ENCODE measurements at regions not wholly inside any gene's neighbourhood (a gene's known extent, or its start where the extent isn't known, plus 50 kb on each side); places are given as distances from the start of the nearest gene placed in this dataset.

GRCh38 chr5:124891179-124891578 is 144.7 kb upstream of the ZNF608 start:
- TF ChIP-seq POLR2A (IDR thresholded peaks at IDR 0.05): no peak
- no peak for TF ChIP-seq CTCF (IDR thresholded peaks at IDR 0.05)

GRCh38 chr5:124892185-124892848 is 145.9 kb upstream of the ZNF608 start:
- no peak for DNase-seq
- Histone ChIP-seq H3K27ac (no peak overlapping the region), H3K4me3 (no peak overlapping the region), H3K4me1 (no peaks in the 10 kb centered on the region), H3K9me3 (no peaks in the 10 kb centered on the region), H3K27me3 (no peaks in the 10 kb centered on the region), H3K36me3 (no peaks in the 10 kb centered on the region)
- TF ChIP-seq POLR2A (IDR thresholded peaks at IDR 0.05): no peak
- intact Hi-C loops (cut with DNase I; ENCODE audit: low total_unique reads): no loop called here

More at GRCh38 chr5:124891179-124891578, 144.7 kb upstream of the ZNF608 start:
- Histone ChIP-seq H3K36me3 (no peaks in the 10 kb centered on the region), H3K9me3 (no peaks in the 10 kb centered on the region), H3K27me3 (no peaks in the 10 kb centered on the region), H3K4me1 (no peaks in the 10 kb centered on the region), H3K27ac (no peak overlapping the region), H3K4me3 (no peak overlapping the region)
- DNase-seq: no peak
- intact Hi-C loops (cut with DNase I; ENCODE audit: low total_unique reads): no loop called here

- no peaks in the 10 kb centered on the region for H3K9me3 ChIP-seq
- no peak overlapping the region for H3K27ac ChIP-seq
- intact Hi-C loops (cut with DNase I; ENCODE audit: low total_unique reads): no loop called here
- DNase-seq: no peak
- H3K4me1 ChIP-seq: no peaks in the 10 kb centered on the region
- H3K27me3 ChIP-seq: no peaks in the 10 kb centered on the region
- H3K4me3 ChIP-seq: no peak overlapping the region
- TF ChIP-seq CTCF (IDR thresholded peaks at IDR 0.05) (no peak), POLR2A (IDR thresholded peaks at IDR 0.05) (no peak)
- no peaks in the 10 kb centered on the region for H3K36me3 ChIP-seq
These were observed 148.1 kb upstream of the ZNF608 start for GRCh38 chr5:124894541-124894940.

- no peak overlapping the region for H3K4me3 ChIP-seq
- intact Hi-C loops (cut with DNase I; ENCODE audit: low total_unique reads): no loop called here
- H3K4me1 ChIP-seq: no peaks in the 10 kb centered on the region
- no peak for DNase-seq
- H3K36me3 ChIP-seq: no peaks in the 10 kb centered on the region
- no peaks in the 10 kb centered on the region for H3K9me3 ChIP-seq
- no peaks in the 10 kb centered on the region for H3K27me3 ChIP-seq
- TF ChIP-seq POLR2A (IDR thresholded peaks at IDR 0.05) (no peak), CTCF (IDR thresholded peaks at IDR 0.05) (no peak)
- no peak overlapping the region for H3K27ac ChIP-seq
These were observed 148.8 kb upstream of the ZNF608 start for GRCh38 chr5:124895236-124895635.

GRCh38 chr5:124901081-124901480 is 154.6 kb upstream of the ZNF608 start:
- Histone ChIP-seq H3K36me3 (no peaks in the 10 kb centered on the region), H3K27ac (no peak overlapping the region), H3K4me3 (no peak overlapping the region), H3K9me3 (no peaks in the 10 kb centered on the region), H3K4me1 (peaks cover 0 to 4% of the 10 kb centered on the region in 2 donors), H3K27me3 (no peaks in the 10 kb centered on the region)
- no peak for DNase-seq
- intact Hi-C loops (cut with DNase I; ENCODE audit: low total_unique reads): no loop called here
- no peak for TF ChIP-seq POLR2A (IDR thresholded peaks at IDR 0.05)
- TF ChIP-seq CTCF (IDR thresholded peaks at IDR 0.05): no peak
